Adrenal gland (tissue), 9 donors: ENCODE measurements at regions not wholly inside any gene's neighbourhood (a gene's known extent, or its start where the extent isn't known, plus 50 kb on each side); places are given as distances from the start of the nearest gene placed in this dataset.

ENCODE experiments used
- DNase-seq, 7 donors: peaks; one replicate each; pipeline ENCODE4 v3.0.0-alpha.2; 2019 to 2020
- H3K27ac ChIP-seq, 5 donors: fragments of 200-600 bp; sonication (generic) in 4 of 5; 1 replicate in 3 of 5; 2 replicates in 2 of 5; pipeline versions ENCODE4 v1.5.1 to v1.8.0; 2016 to 2020; ENCODE audit warnings: mild to moderate bottlenecking in 1 of 5
- H3K27me3 ChIP-seq: fragments of 200-600 bp; 2 replicates; pipeline ENCODE4 v1.8.0; 2021
- H3K36me3 ChIP-seq, 2 donors: fragments of 200-600 bp; replicated peaks in 1 of 2; 1 replicate in 1 of 2; 2 replicates in 1 of 2; pipeline versions ENCODE4 v1.5.1 to v1.8.0; 2018 to 2022
- H3K4me1 ChIP-seq, 2 donors: fragments of 200-600 bp; replicated peaks in 1 of 2; 1 replicate in 1 of 2; 2 replicates in 1 of 2; pipeline versions ENCODE4 v1.5.1 to v1.8.0; 2018 to 2021
- H3K4me3 ChIP-seq, 4 donors: fragments of 200-600 bp; sonication (generic) in 3 of 4; one replicate each; pipeline ENCODE4 v1.5.1; 2016 to 2018
- H3K9me3 ChIP-seq, 3 donors: fragments of 200-600 bp; sonication (generic) in 1 of 3; replicated peaks in 1 of 3; 1 replicate in 2 of 3; 2 replicates in 1 of 3; pipeline versions ENCODE4 v1.5.1 to v1.8.0; 2016 to 2021
- CTCF ChIP-seq, 6 experiments: fragments of 450-650 bp in 4 of 6; fragments of 200-600 bp in 2 of 6; sonication (generic) in 1 of 6; IDR thresholded peaks; 1 replicate in 5 of 6; 2 replicates in 1 of 6; pipeline versions ENCODE4 v1.5.1 to v1.8.0; 2016 to 2021; ENCODE audit warnings: antibody characterized with exemption in 6 of 6, mild to moderate bottlenecking in 2 of 6, moderate library complexity in 1 of 6
- POLR2A ChIP-seq, 2 donors: fragments of 450-650 bp; IDR thresholded peaks; one replicate each; pipeline ENCODE4 v1.6.1; 2017; ENCODE audit warnings: antibody characterized with exemption in 2 of 2, mild to moderate bottlenecking in 2 of 2, moderate library complexity in 1 of 2
- WGBS, 4 donors: extraction: QIAGEN DNeasy Blood & Tissue Kit in 2 of 4; methylation state at CpG; one replicate each; pipeline versions ENCODE4 v1.1.5 to v1.1.7; 2013 to 2017; 5-methylcytosine and 5-hydroxymethylcytosine counted together
- intact Hi-C, 2 donors: fragments of 100-400 bp; cut with DNase I; formaldehyde crosslinking; loops; one replicate each; pipeline versions ENCODE4 v1.14.1 to v1.15.0; 2022 to 2023
- donor health status: healthy with polysubstance abuse.
- donor health status: Bipolar disorder and iron deficiency.
- donor health status: DM: yes; HTN: yes; CAD: no.
- donor health status: DM: no; HTN: no; CAD: no.
- donor health status: DM: no; HTN: no; CAD: no.

GRCh38 chr6:84448331-84448730, 220.9 kb upstream of the CEP162 start:
- no peak for DNase-seq
- WGBS, 4 donors = 62 to 74% (median 67%) methylated on average over 2 of the region's 2 CpGs
- no peak overlapping the region for H3K27ac ChIP-seq
- H3K27me3 ChIP-seq = no peaks in the 10 kb centered on the region
- intact Hi-C loops = no loop called here
- no peaks in the 10 kb centered on the region for H3K9me3 ChIP-seq
- no peak overlapping the region for H3K4me3 ChIP-seq
- no peaks in the 10 kb centered on the region for H3K4me1 ChIP-seq
- H3K36me3 ChIP-seq = no peaks in the 10 kb centered on the region
- TF ChIP-seq CTCF (IDR thresholded peaks at IDR 0.05) (no peak), POLR2A (IDR thresholded peaks at IDR 0.05) (no peak)

DNA sequence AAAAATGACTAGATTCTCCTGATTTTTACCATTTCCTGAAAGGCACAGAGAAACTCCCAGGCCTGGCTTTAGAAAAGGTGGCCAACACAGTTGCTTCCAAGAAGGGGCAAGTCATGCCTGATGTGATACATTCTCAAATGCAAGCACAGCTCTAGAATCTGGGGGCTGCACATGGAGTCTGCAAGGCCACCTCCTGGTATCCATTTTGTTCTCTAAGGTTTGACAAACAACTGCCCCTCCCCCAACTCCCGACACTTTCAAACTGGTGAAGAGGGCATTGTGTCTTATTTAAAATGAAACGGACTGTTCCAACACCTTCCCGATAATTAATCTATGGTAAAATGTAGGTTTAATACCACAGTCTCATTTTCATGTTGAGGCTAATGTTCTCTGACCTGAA, 220.2 kb upstream of the CEP162 start:
- TF ChIP-seq POLR2A (IDR thresholded peaks at IDR 0.05) (no peak), CTCF (IDR thresholded peaks at IDR 0.05) (no peak)
- DNase-seq = no peak
- no peaks in the 10 kb centered on the region for H3K27me3 ChIP-seq
- H3K4me1 ChIP-seq = no peaks in the 10 kb centered on the region
- intact Hi-C loops = no loop called here
- no peak overlapping the region for H3K27ac ChIP-seq
- no peaks in the 10 kb centered on the region for H3K9me3 ChIP-seq
- H3K36me3 ChIP-seq = no peaks in the 10 kb centered on the region
- H3K4me3 ChIP-seq = no peak overlapping the region
- WGBS, 4 donors = 55 to 76% (median 67%) methylated on average over 3 of the region's 3 CpGs

- intact Hi-C loops = no loop called here
- H3K36me3 ChIP-seq = no peaks in the 10 kb centered on the region
- TF ChIP-seq CTCF (IDR thresholded peaks at IDR 0.05) = no peak
- no peak for TF ChIP-seq POLR2A (IDR thresholded peaks at IDR 0.05)
- H3K9me3 ChIP-seq = no peaks in the 10 kb centered on the region
- H3K4me3 ChIP-seq = no peak overlapping the region
- no peaks in the 10 kb centered on the region for H3K4me1 ChIP-seq
- H3K27ac ChIP-seq = no peak overlapping the region
- DNase-seq = no peak
- H3K27me3 ChIP-seq = no peaks in the 10 kb centered on the region
These were observed 217.6 kb upstream of the CEP162 start for GRCh38 chr6:84445068-84445467.

DNA sequence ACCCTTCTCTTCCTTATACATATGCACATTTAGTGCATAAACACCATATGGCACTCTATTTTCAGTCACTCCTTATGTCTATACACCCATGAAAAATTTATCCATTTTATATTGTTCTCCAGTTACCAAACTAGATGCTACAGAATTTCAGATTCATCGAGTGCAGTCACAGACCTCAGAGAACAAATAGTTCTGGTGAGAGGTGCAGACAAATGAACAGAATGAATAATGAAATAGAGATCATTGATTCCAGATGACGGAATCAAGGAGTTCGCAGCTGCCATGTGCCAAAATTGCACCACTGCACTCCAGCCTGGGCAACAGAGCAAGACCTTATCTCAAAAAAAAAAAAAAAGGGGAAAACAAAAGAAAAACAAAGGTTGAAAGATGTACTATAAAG, 214.8 kb upstream of the CEP162 start:
- no peaks in the 10 kb centered on the region for H3K36me3 ChIP-seq
- H3K9me3 ChIP-seq = no peaks in the 10 kb centered on the region
- DNase-seq = no peak
- no peak overlapping the region for H3K27ac ChIP-seq
- no peaks in the 10 kb centered on the region for H3K27me3 ChIP-seq
- no peaks in the 10 kb centered on the region for H3K4me1 ChIP-seq
- WGBS, 4 donors = 77 to 89% (median 78%) methylated on average over 3 of the region's 3 CpGs
- intact Hi-C loops = no loop called here
- TF ChIP-seq CTCF (IDR thresholded peaks at IDR 0.05) (no peak), POLR2A (IDR thresholded peaks at IDR 0.05) (no peak)
- no peak overlapping the region for H3K4me3 ChIP-seq
